Heart right ventricle (tissue), 16 donors: ENCODE measurements at regions not wholly inside any gene's neighbourhood (a gene's known extent, or its start where the extent isn't known, plus 50 kb on each side); places are given as distances from the start of the nearest gene placed in this dataset.

ENCODE experiments used
- ATAC-seq, 8 donors: fragments of 200-7000 bp; cut with Tn5 transposase; one replicate each; pipeline ENCODE4 v1.9.1; 2020; ENCODE audit warnings: mild to moderate bottlenecking in 8 of 8, moderate library complexity in 8 of 8, moderate number of reproducible peaks in 1 of 8
- DNase-seq, 2 donors: peaks; one replicate each; pipeline ENCODE4 v3.0.0-alpha.2; 2020
- H3K27ac ChIP-seq, 10 donors: fragments of 200-600 bp; sonication (generic) in 2 of 10; one replicate each; pipeline versions ENCODE4 v1.5.0 to v1.8.0; 2020 to 2022; ENCODE audit warnings: mild to moderate bottlenecking in 3 of 10
- H3K27me3 ChIP-seq, 7 donors: fragments of 200-600 bp; one replicate each; pipeline ENCODE4 v1.8.0; 2021 to 2022; ENCODE audit warnings: mild to moderate bottlenecking in 2 of 7
- H3K36me3 ChIP-seq, 9 donors: fragments of 200-600 bp; sonication (generic) in 1 of 9; one replicate each; pipeline versions ENCODE4 v1.5.0 to v1.8.0; 2020 to 2022; ENCODE audit warnings: mild to moderate bottlenecking in 2 of 9
- H3K4me1 ChIP-seq, 9 donors: fragments of 200-600 bp; sonication (generic) in 1 of 9; one replicate each; pipeline versions ENCODE4 v1.5.0 to v1.8.0; 2020 to 2022; ENCODE audit warnings: mild to moderate bottlenecking in 4 of 9
- H3K4me3 ChIP-seq, 10 donors: fragments of 200-600 bp; sonication (generic) in 2 of 10; one replicate each; pipeline versions ENCODE4 v1.5.0 to v1.8.0; 2020 to 2022; ENCODE audit warnings: mild to moderate bottlenecking in 7 of 10, moderate library complexity in 2 of 10
- H3K9me3 ChIP-seq, 11 donors: fragments of 200-600 bp in 10 of 11; sonication (generic) in 2 of 11; one replicate each; pipeline versions ENCODE4 v1.5.0 to v1.8.0; 2013 to 2022; ENCODE audit warnings: mild to moderate bottlenecking in 2 of 11, control low read depth in 1 of 11, moderate library complexity in 1 of 11
- WGBS, 2 donors: extraction: QIAGEN DNeasy Blood & Tissue Kit; methylation state at CpG; one replicate each; pipeline ENCODE4 v1.1.7; 2013; ENCODE audit warnings: inconsistent platforms in 1 of 2; 5-methylcytosine and 5-hydroxymethylcytosine counted together
- intact Hi-C, 10 donors: fragments of 100-400 bp; cut with DNase I; formaldehyde crosslinking; loops; one replicate each; pipeline versions ENCODE4 v1.11.1 to v1.14.2; 2022
- TF ChIP-seq, protein P1 (sequence below), 9 donors: fragments of 200-600 bp; sonication (generic) in 2 of 9; IDR thresholded peaks; one replicate each; pipeline versions ENCODE4 v1.5.0 to v1.8.0; 2021 to 2022; ENCODE audit warnings: antibody characterized with exemption in 9 of 9, mild to moderate bottlenecking in 5 of 9, moderate library complexity in 1 of 9
- donor health status: Arrhythmogenic right ventricular cardiomyopathy.
- donor health status: ischemic (EF 13 %, LVEDD 7.1; RV severe dilation, severe dysfunction).
- donor health status: healthy with polysubstance abuse.
- donor health status: DM: no; HTN: yes; CAD: no.
- donor health status: DM: no; HTN: no; CAD: no.
- donor health status: ischemic (EF 25% LVEDD 6.9; RV normal size, moderate dysfunction).
- donor health status: ischemic (EF 25% LVEDD 5.7; RV mildly dilated, moderate dysfunction).
- donor health status: healthy.
- donor health status: DM: yes; HTN: yes; CAD: no.
- donor health status: Ischemic cardiomyopathy.
- donor health status: ischemic (EF 35%, LVEDD 5.7; RV mildly dilated, moderate dysfunction).
- donor health status: nonischemic (EF 11% LVEDD 7.7; RV severe dilation, severe dysfunction).
- donor health status: DM: yes; HTN: yes; CAD: no.
- donor health status: PGD.
- donor health status: ischemic (EF 29% LVEDD 5.4; RV normal size, mild dysfunction).
- donor health status: nonischemic (EF 23%, LVEDD 6.1; RV moderate dilation, normal function).

DNA sequence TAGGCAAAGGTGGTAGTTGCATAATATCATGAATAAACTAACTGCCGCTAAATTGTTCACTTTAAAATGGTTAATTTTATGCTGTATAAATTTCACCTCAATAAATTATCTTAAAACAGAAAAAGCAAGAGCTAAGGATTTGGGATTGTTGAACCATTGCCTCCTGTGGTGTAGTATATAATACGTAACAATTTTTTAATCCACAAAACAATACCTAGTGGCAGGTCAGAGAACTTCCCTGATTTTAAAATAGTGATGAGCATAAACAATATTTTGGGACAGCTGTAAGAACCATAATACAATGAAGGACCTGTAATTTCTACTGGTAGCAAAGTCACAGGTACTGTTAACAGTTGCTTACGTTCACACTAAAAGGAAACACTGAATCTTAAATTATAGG lies 161.9 kb upstream of the PRNP start:
- Histone ChIP-seq H3K27me3 (peaks cover 0 to 9% (median 0%) of the 10 kb centered on the region in 7 donors), H3K27ac (no peak overlapping the region), H3K36me3 (no peaks in the 10 kb centered on the region), H3K4me3 (no peak overlapping the region), H3K4me1 (no peaks in the 10 kb centered on the region), H3K9me3 (peaks cover 0 to 24% (median 0%) of the 10 kb centered on the region in 11 donors)
- DNase-seq (no peak), ATAC-seq (no peak)
- TF ChIP-seq, protein P1, sequence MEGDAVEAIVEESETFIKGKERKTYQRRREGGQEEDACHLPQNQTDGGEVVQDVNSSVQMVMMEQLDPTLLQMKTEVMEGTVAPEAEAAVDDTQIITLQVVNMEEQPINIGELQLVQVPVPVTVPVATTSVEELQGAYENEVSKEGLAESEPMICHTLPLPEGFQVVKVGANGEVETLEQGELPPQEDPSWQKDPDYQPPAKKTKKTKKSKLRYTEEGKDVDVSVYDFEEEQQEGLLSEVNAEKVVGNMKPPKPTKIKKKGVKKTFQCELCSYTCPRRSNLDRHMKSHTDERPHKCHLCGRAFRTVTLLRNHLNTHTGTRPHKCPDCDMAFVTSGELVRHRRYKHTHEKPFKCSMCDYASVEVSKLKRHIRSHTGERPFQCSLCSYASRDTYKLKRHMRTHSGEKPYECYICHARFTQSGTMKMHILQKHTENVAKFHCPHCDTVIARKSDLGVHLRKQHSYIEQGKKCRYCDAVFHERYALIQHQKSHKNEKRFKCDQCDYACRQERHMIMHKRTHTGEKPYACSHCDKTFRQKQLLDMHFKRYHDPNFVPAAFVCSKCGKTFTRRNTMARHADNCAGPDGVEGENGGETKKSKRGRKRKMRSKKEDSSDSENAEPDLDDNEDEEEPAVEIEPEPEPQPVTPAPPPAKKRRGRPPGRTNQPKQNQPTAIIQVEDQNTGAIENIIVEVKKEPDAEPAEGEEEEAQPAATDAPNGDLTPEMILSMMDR (IDR thresholded peaks at IDR 0.05), result no peak
- 90 to 96% methylated on average over 3 of the region's 3 CpGs for WGBS, 2 donors
- intact Hi-C loops, result no loop called here

DNA sequence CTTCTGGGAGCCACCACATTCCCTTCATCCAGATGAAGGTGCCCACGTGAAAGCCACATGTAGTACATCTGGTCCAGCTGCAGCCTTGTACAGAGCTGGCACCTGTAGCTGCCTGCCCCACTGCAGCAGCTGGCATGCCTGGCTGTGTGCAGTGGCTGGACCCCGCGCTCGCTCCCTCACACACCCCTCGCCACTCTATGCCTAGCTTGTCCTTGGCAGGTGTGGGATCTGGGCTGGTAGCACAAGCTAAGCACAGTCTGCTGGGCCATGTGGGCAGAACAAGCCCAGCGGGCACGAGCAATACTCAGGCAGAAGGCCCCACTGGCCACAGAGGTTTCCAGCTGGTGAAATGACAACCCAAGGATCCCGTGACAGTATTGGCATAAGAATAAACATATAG lies 163.9 kb upstream of the PRNP start:
- Histone ChIP-seq H3K36me3 (no peaks in the 10 kb centered on the region), H3K4me1 (no peaks in the 10 kb centered on the region), H3K27me3 (peaks cover 0 to 9% (median under 1%) of the 10 kb centered on the region in 7 donors), H3K27ac (no peak overlapping the region), H3K4me3 (no peak overlapping the region), H3K9me3 (peaks cover 0 to 5% (median 0%) of the 10 kb centered on the region in 11 donors)
- DNase-seq, result no peak
- 90 to 93% methylated on average over 8 of the region's 8 CpGs for WGBS, 2 donors
- TF ChIP-seq, protein P1 (IDR thresholded peaks at IDR 0.05), result no peak
- intact Hi-C loops, result no loop called here
- no peak for ATAC-seq

DNA sequence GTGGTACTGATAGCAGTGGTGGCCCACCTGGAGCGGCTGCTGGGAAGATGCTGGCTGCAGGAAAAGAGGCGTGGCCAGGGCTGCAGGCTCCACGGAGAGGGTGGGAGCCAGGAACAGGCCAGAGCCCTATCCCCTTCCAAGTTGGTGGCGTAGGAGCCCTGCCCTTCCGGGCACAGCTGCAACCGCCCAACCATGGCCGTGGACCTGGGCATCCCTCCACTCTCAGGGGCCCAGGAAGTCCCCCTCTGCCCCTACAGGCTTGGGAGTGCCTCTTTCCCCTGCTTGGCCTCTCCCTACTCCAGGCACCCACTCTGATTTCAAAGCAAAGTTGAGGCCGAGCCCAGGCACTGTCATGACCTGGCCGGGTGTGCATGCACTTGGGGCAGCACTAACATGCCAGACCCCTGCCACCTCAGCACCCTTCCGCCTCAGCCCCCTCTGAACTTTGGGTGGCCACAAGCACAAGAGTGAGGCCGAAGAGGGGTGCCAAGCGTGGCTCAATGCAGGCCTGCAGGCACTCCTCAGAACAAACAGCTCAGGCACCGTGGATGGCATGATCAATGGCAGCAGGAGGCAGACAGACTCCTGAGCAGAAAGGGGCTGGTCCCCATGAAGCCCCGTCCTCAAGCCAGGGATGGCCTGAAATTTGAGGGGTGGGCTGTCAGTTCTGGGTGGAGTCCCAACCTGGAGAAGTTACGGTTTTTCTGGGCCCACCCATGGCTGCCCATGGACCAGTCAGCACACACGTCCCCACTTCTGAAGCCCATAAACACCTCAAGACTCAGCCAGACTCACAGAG lies 164.9 kb upstream of the PRNP start:
- Histone ChIP-seq H3K9me3 (no peaks in the 10 kb centered on the region), H3K4me1 (no peaks in the 10 kb centered on the region), H3K27ac (no peak overlapping the region), H3K36me3 (no peaks in the 10 kb centered on the region), H3K27me3 (peaks cover 0 to 9% (median 5%) of the 10 kb centered on the region in 7 donors), H3K4me3 (no peak overlapping the region)
- 79 to 83% methylated on average over 16 of the region's 16 CpGs for WGBS, 2 donors
- intact Hi-C loops, result no loop called here
- TF ChIP-seq, protein P1 (IDR thresholded peaks at IDR 0.05), result no peak
- no peak for DNase-seq
- no peak for ATAC-seq

DNA sequence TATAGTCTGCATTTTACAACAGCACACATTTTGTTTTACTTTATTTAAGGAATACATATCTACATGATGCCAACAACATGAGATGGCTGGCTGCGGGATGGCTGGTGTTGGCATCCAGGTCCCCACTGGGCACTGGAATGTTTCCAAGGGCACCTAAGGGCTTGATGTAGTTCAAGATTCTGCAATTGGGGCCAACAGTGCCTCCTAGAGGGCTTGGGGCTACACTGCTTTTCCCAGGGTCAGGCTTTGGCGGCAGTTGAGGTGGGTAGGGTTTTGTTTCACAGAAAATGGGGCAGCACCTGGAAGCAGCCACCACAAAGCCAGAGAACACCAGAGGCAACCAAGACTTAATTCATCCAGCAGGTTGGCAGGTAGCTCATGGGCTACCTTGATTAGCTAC lies 166.7 kb upstream of the PRNP start:
- intact Hi-C loops, result no loop called here
- Histone ChIP-seq H3K9me3 (no peaks in the 10 kb centered on the region), H3K4me1 (no peaks in the 10 kb centered on the region), H3K36me3 (no peaks in the 10 kb centered on the region), H3K4me3 (no peak overlapping the region), H3K27me3 (peaks cover 0 to 16% (median 6%) of the 10 kb centered on the region in 7 donors), H3K27ac (no peak overlapping the region)
- DNase-seq (no peak), ATAC-seq (no peak)
- TF ChIP-seq, protein P1 (IDR thresholded peaks at IDR 0.05), result peak in 4 of 9 donors; percentile 15 to 58 (median 26)
- 13 to 16% methylated on average over 2 of the region's 2 CpGs for WGBS, 2 donors
